Heart left ventricle (tissue), 16 donors: ENCODE measurements at regions not wholly inside any gene's neighbourhood (a gene's known extent, or its start where the extent isn't known, plus 50 kb on each side); places are given as distances from the start of the nearest gene placed in this dataset.

Source experiments
- ATAC-seq, 4 donors: fragments of 200-7000 bp; cut with Tn5 transposase; one replicate each; pipeline ENCODE4 v1.9.1; 2020 to 2022; ENCODE audit warnings: moderate library complexity in 4 of 4, mild to moderate bottlenecking in 3 of 4, moderate number of reproducible peaks in 1 of 4
- DNase-seq, 5 donors: peaks; one replicate each; pipeline ENCODE4 v3.0.0-alpha.2; 2020
- H3K27ac ChIP-seq, 12 donors: fragments of 200-600 bp; sonication (generic) in 4 of 12; one replicate each; pipeline versions ENCODE4 v1.5.0 to v1.8.0; 2016 to 2022; ENCODE audit warnings: mild to moderate bottlenecking in 2 of 12
- H3K27me3 ChIP-seq, 9 donors: fragments of 200-600 bp; sonication (generic) in 2 of 9; one replicate each; pipeline versions ENCODE4 v1.5.1 to v1.8.0; 2016 to 2022; ENCODE audit warnings: mild to moderate bottlenecking in 3 of 9
- H3K36me3 ChIP-seq, 9 donors: fragments of 200-600 bp; sonication (generic) in 2 of 9; one replicate each; pipeline versions ENCODE4 v1.5.0 to v1.8.0; 2018 to 2022; ENCODE audit warnings: mild to moderate bottlenecking in 2 of 9
- H3K4me1 ChIP-seq, 12 donors: fragments of 200-600 bp; sonication (generic) in 4 of 12; one replicate each; pipeline versions ENCODE4 v1.5.0 to v1.8.0; 2016 to 2022; ENCODE audit warnings: mild to moderate bottlenecking in 3 of 12
- H3K4me3 ChIP-seq, 12 donors: fragments of 200-600 bp; sonication (generic) in 4 of 12; one replicate each; pipeline versions ENCODE4 v1.5.0 to v1.8.0; 2017 to 2022; ENCODE audit warnings: mild to moderate bottlenecking in 9 of 12, moderate library complexity in 4 of 12
- H3K9me3 ChIP-seq, 12 donors: fragments of 200-600 bp; sonication (generic) in 4 of 12; one replicate each; pipeline versions ENCODE4 v1.5.0 to v1.8.0; 2016 to 2022; ENCODE audit warnings: mild to moderate bottlenecking in 1 of 12
- CTCF ChIP-seq, 12 donors: fragments of 200-600 bp; sonication (generic) in 4 of 12; IDR thresholded peaks; one replicate each; pipeline versions ENCODE4 v1.5.0 to v1.8.0; 2018 to 2022; ENCODE audit warnings: antibody characterized with exemption in 12 of 12, mild to moderate bottlenecking in 5 of 12
- POLR2A ChIP-seq, 2 donors: fragments of 450-650 bp; IDR thresholded peaks; one replicate each; pipeline ENCODE4 v1.6.1; 2017; ENCODE audit warnings: antibody characterized with exemption in 2 of 2, mild to moderate bottlenecking in 2 of 2, moderate library complexity in 2 of 2
- WGBS, 4 donors: extraction: QIAGEN DNeasy Blood & Tissue Kit in 2 of 4; methylation state at CpG; one replicate each; pipeline versions ENCODE4 v1.1.5 to v1.1.7; 2013 to 2018; 5-methylcytosine and 5-hydroxymethylcytosine counted together
- intact Hi-C, 10 donors: fragments of 100-400 bp; cut with DNase I; formaldehyde crosslinking; loops; one replicate each; pipeline versions ENCODE4 v1.11.1 to v1.14.2; 2022
- donor health status: ischemic (EF 13 %, LVEDD 7.1; RV severe dilation, severe dysfunction).
- donor health status: healthy with polysubstance abuse.
- donor health status: DM: no; HTN: yes; CAD: no.
- donor health status: DM: no; HTN: no; CAD: no.
- donor health status: ischemic (EF 25% LVEDD 6.9; RV normal size, moderate dysfunction).
- donor health status: ischemic (EF 25% LVEDD 5.7; RV mildly dilated, moderate dysfunction).
- donor health status: healthy.
- donor health status: DM: yes; HTN: yes; CAD: no.
- donor health status: ischemic (EF 35%, LVEDD 5.7; RV mildly dilated, moderate dysfunction).
- donor health status: nonischemic (EF 11% LVEDD 7.7; RV severe dilation, severe dysfunction).
- donor health status: DM: yes; HTN: yes; CAD: no.
- donor health status: PGD.
- donor health status: ischemic (EF 29% LVEDD 5.4; RV normal size, mild dysfunction).
- donor health status: nonischemic (EF 23%, LVEDD 6.1; RV moderate dilation, normal function).

GRCh38 chr2:215692387-215693079 is 256.7 kb upstream of the FN1 start:
- ATAC-seq (no peak), DNase-seq (no peak)
- TF ChIP-seq POLR2A (IDR thresholded peaks at IDR 0.05) (no peak), CTCF (IDR thresholded peaks at IDR 0.05) (no peak)
- intact Hi-C loops = no loop called here
- Histone ChIP-seq H3K36me3 (no peaks in the 10 kb centered on the region), H3K27me3 (no peaks in the 10 kb centered on the region), H3K4me1 (peaks cover 0 to 15% (median 0%) of the 10 kb centered on the region in 12 donors), H3K4me3 (no peak overlapping the region), H3K9me3 (peaks cover 0 to under 1% (median 0%) of the 10 kb centered on the region in 12 donors), H3K27ac (peak overlapping the region in 3 of 12 donors; percentile 1 to 56 (median 26))
- WGBS, 4 donors = 88 to 99% (median 91%) methylated on average over 1 of the region's 1 CpG

GRCh38 chr2:215691346-215691745 is 255.5 kb upstream of the FN1 start:
- H3K27ac ChIP-seq = no peak overlapping the region
- H3K36me3 ChIP-seq = no peaks in the 10 kb centered on the region
- peaks cover 0 to 10% (median 0%) of the 10 kb centered on the region in 12 donors for H3K4me1 ChIP-seq
- ATAC-seq = no peak
- no peaks in the 10 kb centered on the region for H3K9me3 ChIP-seq
- no peak for DNase-seq
- H3K27me3 ChIP-seq = no peaks in the 10 kb centered on the region
- no peak overlapping the region for H3K4me3 ChIP-seq
- no peak for TF ChIP-seq CTCF (IDR thresholded peaks at IDR 0.05)
- no peak for TF ChIP-seq POLR2A (IDR thresholded peaks at IDR 0.05)
- intact Hi-C loops = no loop called here

- TF ChIP-seq CTCF (IDR thresholded peaks at IDR 0.05) = no peak
- no peak for TF ChIP-seq POLR2A (IDR thresholded peaks at IDR 0.05)
- no peak for DNase-seq
- peaks cover 0 to 11% (median 0%) of the 10 kb centered on the region in 12 donors for H3K4me1 ChIP-seq
- intact Hi-C loops = no loop called here
- no peak overlapping the region for H3K27ac ChIP-seq
- H3K4me3 ChIP-seq = no peak overlapping the region
- no peak for ATAC-seq
- no peaks in the 10 kb centered on the region for H3K27me3 ChIP-seq
- WGBS, 4 donors = 86 to 97% (median 93%) methylated on average over 2 of the region's 2 CpGs
- H3K36me3 ChIP-seq = no peaks in the 10 kb centered on the region
- no peaks in the 10 kb centered on the region for H3K9me3 ChIP-seq
Observed at GRCh38 chr2:215687149-215688031, 251.5 kb upstream of the FN1 start.

GRCh38 chr2:215685238-215685990 is 249.5 kb upstream of the FN1 start:
- H3K36me3 ChIP-seq = no peaks in the 10 kb centered on the region
- intact Hi-C loops = no loop called here
- H3K27ac ChIP-seq = peak overlapping the region in 1 of 12 donors; percentile 32
- DNase-seq = no peak
- no peak for ATAC-seq
- peaks cover 0 to 30% (median 0%) of the 10 kb centered on the region in 12 donors for H3K4me1 ChIP-seq
- no peak for TF ChIP-seq CTCF (IDR thresholded peaks at IDR 0.05)
- TF ChIP-seq POLR2A (IDR thresholded peaks at IDR 0.05) = no peak
- 87 to 90% (median 88%) methylated on average over 1 of the region's 1 CpG for WGBS, 4 donors
- H3K4me3 ChIP-seq = no peak overlapping the region
- no peaks in the 10 kb centered on the region for H3K27me3 ChIP-seq
- H3K9me3 ChIP-seq = no peaks in the 10 kb centered on the region
